SK-N-SH (cell line): ENCODE measurements at regions not wholly inside any gene's neighbourhood (a gene's known extent, or its start where the extent isn't known, plus 50 kb on each side); places are given as distances from the start of the nearest gene placed in this dataset.

Source experiments
- CTCF ChIA-PET: fragments of 300-600, 350-600 bp; formaldehyde crosslinking; extraction: SDS; loops from one replicate; lab custom pipeline; 2021; lab: Yijun Ruan, JAX
- POLR2A ChIA-PET: fragments of 350-600 bp; sonication (Branson Sonifier 250); formaldehyde crosslinking; extraction: SDS; loops from one replicate; lab custom pipeline; 2020; ENCODE audit warnings: antibody characterized with exemption, inconsistent platforms; lab: Yijun Ruan, JAX
- DNase-seq: peaks from one replicate; pipeline ENCODE4 v3.0.0; 2012
- H2AFZ ChIP-seq: fragments of 200-600 bp; sonication (generic); 2 replicates; pipeline ENCODE4 v1.8.1; 2016; ENCODE audit warnings: antibody characterized with exemption, mild to moderate bottlenecking, low read depth
- H3F3A ChIP-seq: fragments of 200-600 bp; sonication (generic); replicated peaks from 2 replicates; pipeline ENCODE3; 2016; ENCODE audit warnings: antibody characterized with exemption, mild to moderate bottlenecking; ENCODE audit not compliant: insufficient read depth
- H3K27ac ChIP-seq, 2 experiments: fragments of 200-500 bp in 1 of 2; fragments of 200-600 bp in 1 of 2; sonication (Bioruptor generic) in 1 of 2; sonication (generic), shearing (Covaris generic) in 1 of 2; 2 replicates each; pipeline versions ENCODE4 v1.5.1 to v1.6.1; 2014 to 2016; ENCODE audit warnings: low read depth in 2 of 2, inconsistent platforms in 1 of 2, low read length in 1 of 2, mild to moderate bottlenecking in 1 of 2, mixed read lengths in 1 of 2
- H3K27me3 ChIP-seq: fragments of 200-600 bp; sonication (generic), shearing (Covaris generic); 2 replicates; pipeline ENCODE4 v1.6.1; 2016; ENCODE audit warnings: mixed run types; ENCODE audit not compliant: insufficient read depth
- H3K36me3 ChIP-seq, 2 experiments: fragments of 200-500 bp in 1 of 2; fragments of 200-600 bp in 1 of 2; sonication (Bioruptor generic) in 1 of 2; sonication (generic) in 1 of 2; replicated peaks in 1 of 2; 2 replicates each; pipeline versions ENCODE3 to v1.5.1; 2014 to 2016; ENCODE audit warnings: low read length in 1 of 2, mild to moderate bottlenecking in 1 of 2; ENCODE audit not compliant: insufficient read depth in 2 of 2, control insufficient read depth in 1 of 2
- H3K4me1 ChIP-seq, 2 experiments: fragments of 200-500 bp in 1 of 2; fragments of 200-600 bp in 1 of 2; sonication (Bioruptor generic) in 1 of 2; sonication (generic), shearing (Covaris generic) in 1 of 2; 2 replicates each; pipeline versions ENCODE4 v1.5.1 to v1.6.1; 2014 to 2016; ENCODE audit warnings: low read depth in 1 of 2, low read length in 1 of 2, mixed run types in 1 of 2; ENCODE audit not compliant: insufficient read depth in 2 of 2, control insufficient read depth in 1 of 2
- H3K4me2 ChIP-seq: fragments of 200-600 bp; sonication (generic), shearing (Covaris generic); 2 replicates; pipeline ENCODE4 v1.6.1; 2017; ENCODE audit warnings: mixed run types
- H3K4me3 ChIP-seq, 2 experiments: fragments of 200-500 bp in 1 of 2; fragments of 200-600 bp in 1 of 2; sonication (Bioruptor generic) in 1 of 2; sonication (generic), shearing (Covaris generic) in 1 of 2; 2 replicates each; pipeline versions ENCODE4 v1.5.1 to v1.8.1; 2014 to 2016; ENCODE audit warnings: low read depth in 2 of 2, inconsistent platforms in 1 of 2, low read length in 1 of 2, mild to moderate bottlenecking in 1 of 2, mixed read lengths in 1 of 2, moderate library complexity in 1 of 2
- H3K79me2 ChIP-seq: fragments of 200-600 bp; sonication (generic); 2 replicates; pipeline ENCODE4 v1.8.1; 2017; ENCODE audit warnings: mild to moderate bottlenecking; ENCODE audit not compliant: insufficient read depth
- H3K9ac ChIP-seq: fragments of 200-600 bp; sonication (generic); 2 replicates; pipeline ENCODE4 v1.6.1; 2017; ENCODE audit warnings: mixed run types
- H3K9me2 ChIP-seq: fragments of 200-600 bp; sonication (generic); 2 replicates; pipeline ENCODE4 v1.6.1; 2017; ENCODE audit warnings: mixed run types
- H3K9me3 ChIP-seq: fragments of 200-600 bp; sonication (generic); 2 replicates; pipeline ENCODE4 v1.6.1; 2017; ENCODE audit warnings: mixed run types, mild to moderate bottlenecking, moderate library complexity
- H4K20me1 ChIP-seq: fragments of 200-600 bp; sonication (generic); 2 replicates; pipeline ENCODE4 v1.6.1; 2017; ENCODE audit warnings: mild to moderate bottlenecking, mixed run types; ENCODE audit not compliant: insufficient read depth
- CHD2 ChIP-seq: fragments of 150-350 bp; IDR thresholded peaks from 2 replicates; pipeline ENCODE4 v1.6.1; 2018; ENCODE audit warnings: low read length; ENCODE audit not compliant: partially characterized antibody
- ELF1 ChIP-seq: IDR thresholded peaks from 2 replicates; pipeline ENCODE4 v1.4.0; 2012
- FOXM1 ChIP-seq: IDR thresholded peaks from 2 replicates; pipeline ENCODE4 v1.4.0; 2012; ENCODE audit warnings: low read depth, mild to moderate bottlenecking
- GABPA ChIP-seq: IDR thresholded peaks from 2 replicates; pipeline ENCODE4 v1.4.0; 2012; ENCODE audit warnings: low read depth, mild to moderate bottlenecking
- GATA2 ChIP-seq: sonication (generic); formaldehyde crosslinking; IDR thresholded peaks from 2 replicates; pipeline ENCODE4 v1.5.0; 2020; ENCODE audit warnings: mild to moderate bottlenecking, missing genetic modification reagents
- MXI1 ChIP-seq: IDR thresholded peaks from 2 replicates; pipeline ENCODE4 v1.6.1; 2012; ENCODE audit warnings: mild to moderate bottlenecking, low read depth, low read length, improper control_type of control experiment
- NFIC ChIP-seq: IDR thresholded peaks from 2 replicates; pipeline ENCODE4 v1.4.0; 2012; ENCODE audit warnings: borderline replicate concordance
- NRF1 ChIP-seq: IDR thresholded peaks from 2 replicates; pipeline ENCODE4 v1.6.1; 2012; ENCODE audit warnings: low read depth, mild to moderate bottlenecking, low read length
- RCOR1 ChIP-seq: fragments of 150-350 bp; IDR thresholded peaks from 2 replicates; pipeline ENCODE4 v1.6.1; 2017; ENCODE audit warnings: antibody characterized with exemption, low read length
- RFX5 ChIP-seq: IDR thresholded peaks from 2 replicates; pipeline ENCODE4 v1.6.1; 2012; ENCODE audit warnings: mild to moderate bottlenecking, improper control_type of control experiment, low read length
- RXRA ChIP-seq: IDR thresholded peaks from 2 replicates; pipeline ENCODE4 v1.4.0; 2012; ENCODE audit warnings: low read depth, mild to moderate bottlenecking, borderline replicate concordance
- SIN3A ChIP-seq: IDR thresholded peaks from 2 replicates; pipeline ENCODE4 v1.6.1; 2012; ENCODE audit warnings: low read depth, mild to moderate bottlenecking, low read length, moderate library complexity, borderline replicate concordance
- SMC3 ChIP-seq: IDR thresholded peaks from 2 replicates; pipeline ENCODE4 v1.6.1; 2012; ENCODE audit warnings: low read depth, low read length, improper control_type of control experiment
- TEAD4 ChIP-seq: IDR thresholded peaks from 2 replicates; pipeline ENCODE4 v1.4.0; 2012; ENCODE audit warnings: mild to moderate bottlenecking, borderline replicate concordance; ENCODE audit not compliant: insufficient read depth
- YY1 ChIP-seq: IDR thresholded peaks from 2 replicates; pipeline ENCODE4 v1.4.0; 2012; ENCODE audit warnings: low read depth, mild to moderate bottlenecking
- WGBS: methylation state at CpG from one replicate; pipeline ENCODE4 v1.1.6; 2017; ENCODE audit warnings: low lambda C conversion rate; 5-methylcytosine and 5-hydroxymethylcytosine counted together
- TF ChIP-seq, protein P1 (sequence below): IDR thresholded peaks from 2 replicates; pipeline ENCODE4 v1.4.0; 2012; ENCODE audit warnings: low read depth, borderline replicate concordance
- TF ChIP-seq, protein P2 (sequence below): fragments of 150-350 bp; IDR thresholded peaks from 2 replicates; pipeline ENCODE4 v1.6.1; 2016; ENCODE audit warnings: mild to moderate bottlenecking, low read depth, low read length
- TF ChIP-seq, protein P3 (sequence below): IDR thresholded peaks from 2 replicates; pipeline ENCODE4 v1.4.0; 2012; ENCODE audit warnings: low read depth, borderline replicate concordance
- TF ChIP-seq, protein P4 (sequence below): IDR thresholded peaks from 2 replicates; pipeline ENCODE4; 2012

DNA sequence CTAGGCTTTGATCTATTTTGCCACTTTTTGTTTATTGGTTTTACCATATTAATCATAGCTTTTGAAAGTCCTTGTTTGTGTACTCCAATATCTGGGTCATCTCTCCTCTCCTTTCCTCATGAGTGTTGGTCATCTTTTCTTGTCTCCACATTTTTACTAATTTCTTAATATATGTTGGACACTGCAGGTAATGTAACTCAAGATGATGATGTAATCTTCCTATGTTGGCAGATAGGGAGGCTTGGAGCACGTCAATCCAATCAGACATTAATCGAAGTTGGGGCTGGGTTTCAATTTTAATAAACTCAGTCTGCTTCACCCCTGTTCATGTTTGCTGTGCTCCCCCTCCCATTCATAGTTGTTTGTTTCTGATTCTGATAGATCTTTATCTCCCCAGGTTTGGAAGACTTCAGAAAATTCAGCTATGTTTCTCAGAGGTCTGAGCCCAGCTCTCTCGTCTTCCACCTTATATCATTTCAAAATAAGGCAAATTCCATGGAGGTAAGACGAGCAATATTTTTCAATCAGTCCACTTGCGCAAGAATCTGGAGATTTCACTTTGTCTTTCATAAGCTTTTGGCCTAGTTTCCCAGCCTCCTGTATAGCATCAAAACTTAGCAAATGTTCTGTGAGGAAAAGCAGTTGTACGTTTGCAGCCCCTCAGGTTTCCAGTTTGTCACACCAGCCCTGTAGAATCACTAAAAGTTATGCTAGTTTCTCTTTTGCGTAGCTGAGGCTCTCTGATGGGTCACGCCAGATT lies 504.1 kb downstream of the TMTC2 start:
- no peaks in the 10 kb centered on the region for H3F3A ChIP-seq
- 59% methylated on average over 8 of the region's 8 CpGs for WGBS

DNA sequence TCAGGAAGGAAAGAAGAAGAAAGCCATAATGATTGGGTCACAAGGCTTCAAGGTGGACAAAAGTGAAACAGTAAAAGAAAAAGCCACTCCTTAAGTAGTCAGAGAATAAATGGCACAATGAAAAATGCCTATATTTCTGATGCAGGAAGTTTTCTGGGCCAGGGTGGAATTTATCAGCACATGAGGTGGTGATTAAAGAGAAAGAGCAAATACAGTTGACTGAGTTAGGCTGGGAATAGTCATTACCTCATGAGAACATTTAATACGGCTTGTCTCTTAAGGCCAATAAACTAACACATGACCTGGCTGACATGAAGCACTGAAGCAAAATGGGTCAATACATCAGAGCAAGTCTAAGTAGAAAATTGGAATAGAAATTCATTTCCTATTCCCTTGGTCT lies 499.7 kb downstream of the TMTC2 start:
- Histone ChIP-seq H2AFZ (no peak overlapping the region), H3K9me2 (no peaks in the 10 kb centered on the region), H3K9me3 (no peaks in the 10 kb centered on the region), H3F3A (no peaks in the 10 kb centered on the region), H3K9ac (no peak overlapping the region), H3K27ac (no peak overlapping the region), H3K4me2 (no peak overlapping the region), H3K4me1 (no peaks in the 10 kb centered on the region; a peak in 1 of 4 replicates), H3K27me3 (no peaks in the 10 kb centered on the region), H4K20me1 (no peaks in the 10 kb centered on the region), H3K79me2 (no peaks in the 10 kb centered on the region), H3K4me3 (no peak overlapping the region), H3K36me3 (no peaks in the 10 kb centered on the region)
- DNase-seq: no peak
- ChIA-PET POLR2A (no interaction called here), CTCF (no interaction called here)
- WGBS: 96% methylated on average over 1 of the region's 1 CpG
- TF ChIP-seq NRF1 (no peak), NFIC (no peak), ELF1 (no peak), RFX5 (no peak), GATA2 (CRISPR knock-in tag) (no peak), SMC3 (no peak), CHD2 (no peak), RXRA (no peak), MXI1 (no peak), YY1 (no peak), SIN3A (no peak), FOXM1 (no peak), GABPA (no peak), RCOR1 (no peak), TEAD4 (no peak)
- TF ChIP-seq, protein P1, sequence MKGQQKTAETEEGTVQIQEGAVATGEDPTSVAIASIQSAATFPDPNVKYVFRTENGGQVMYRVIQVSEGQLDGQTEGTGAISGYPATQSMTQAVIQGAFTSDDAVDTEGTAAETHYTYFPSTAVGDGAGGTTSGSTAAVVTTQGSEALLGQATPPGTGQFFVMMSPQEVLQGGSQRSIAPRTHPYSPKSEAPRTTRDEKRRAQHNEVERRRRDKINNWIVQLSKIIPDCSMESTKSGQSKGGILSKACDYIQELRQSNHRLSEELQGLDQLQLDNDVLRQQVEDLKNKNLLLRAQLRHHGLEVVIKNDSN: no peak
- TF ChIP-seq, protein P2, sequence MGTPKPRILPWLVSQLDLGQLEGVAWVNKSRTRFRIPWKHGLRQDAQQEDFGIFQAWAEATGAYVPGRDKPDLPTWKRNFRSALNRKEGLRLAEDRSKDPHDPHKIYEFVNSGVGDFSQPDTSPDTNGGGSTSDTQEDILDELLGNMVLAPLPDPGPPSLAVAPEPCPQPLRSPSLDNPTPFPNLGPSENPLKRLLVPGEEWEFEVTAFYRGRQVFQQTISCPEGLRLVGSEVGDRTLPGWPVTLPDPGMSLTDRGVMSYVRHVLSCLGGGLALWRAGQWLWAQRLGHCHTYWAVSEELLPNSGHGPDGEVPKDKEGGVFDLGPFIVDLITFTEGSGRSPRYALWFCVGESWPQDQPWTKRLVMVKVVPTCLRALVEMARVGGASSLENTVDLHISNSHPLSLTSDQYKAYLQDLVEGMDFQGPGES: no peak
- TF ChIP-seq, protein P3, sequence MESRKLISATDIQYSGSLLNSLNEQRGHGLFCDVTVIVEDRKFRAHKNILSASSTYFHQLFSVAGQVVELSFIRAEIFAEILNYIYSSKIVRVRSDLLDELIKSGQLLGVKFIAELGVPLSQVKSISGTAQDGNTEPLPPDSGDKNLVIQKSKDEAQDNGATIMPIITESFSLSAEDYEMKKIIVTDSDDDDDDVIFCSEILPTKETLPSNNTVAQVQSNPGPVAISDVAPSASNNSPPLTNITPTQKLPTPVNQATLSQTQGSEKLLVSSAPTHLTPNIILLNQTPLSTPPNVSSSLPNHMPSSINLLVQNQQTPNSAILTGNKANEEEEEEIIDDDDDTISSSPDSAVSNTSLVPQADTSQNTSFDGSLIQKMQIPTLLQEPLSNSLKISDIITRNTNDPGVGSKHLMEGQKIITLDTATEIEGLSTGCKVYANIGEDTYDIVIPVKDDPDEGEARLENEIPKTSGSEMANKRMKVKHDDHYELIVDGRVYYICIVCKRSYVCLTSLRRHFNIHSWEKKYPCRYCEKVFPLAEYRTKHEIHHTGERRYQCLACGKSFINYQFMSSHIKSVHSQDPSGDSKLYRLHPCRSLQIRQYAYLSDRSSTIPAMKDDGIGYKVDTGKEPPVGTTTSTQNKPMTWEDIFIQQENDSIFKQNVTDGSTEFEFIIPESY: no peak

More for the DNA sequence above, 504.1 kb downstream of the TMTC2 start:
- no peaks in the 10 kb centered on the region for H3K9me2 ChIP-seq
- H3K4me2 ChIP-seq: no peak overlapping the region
- no peaks in the 10 kb centered on the region; a peak in 1 of 4 replicates for H3K4me1 ChIP-seq
- H3K79me2 ChIP-seq: no peaks in the 10 kb centered on the region
- no peak overlapping the region for H3K9ac ChIP-seq
- no peaks in the 10 kb centered on the region for H3K27me3 ChIP-seq
- H4K20me1 ChIP-seq: no peaks in the 10 kb centered on the region
- DNase-seq: no peak
- TF ChIP-seq, protein P4, sequence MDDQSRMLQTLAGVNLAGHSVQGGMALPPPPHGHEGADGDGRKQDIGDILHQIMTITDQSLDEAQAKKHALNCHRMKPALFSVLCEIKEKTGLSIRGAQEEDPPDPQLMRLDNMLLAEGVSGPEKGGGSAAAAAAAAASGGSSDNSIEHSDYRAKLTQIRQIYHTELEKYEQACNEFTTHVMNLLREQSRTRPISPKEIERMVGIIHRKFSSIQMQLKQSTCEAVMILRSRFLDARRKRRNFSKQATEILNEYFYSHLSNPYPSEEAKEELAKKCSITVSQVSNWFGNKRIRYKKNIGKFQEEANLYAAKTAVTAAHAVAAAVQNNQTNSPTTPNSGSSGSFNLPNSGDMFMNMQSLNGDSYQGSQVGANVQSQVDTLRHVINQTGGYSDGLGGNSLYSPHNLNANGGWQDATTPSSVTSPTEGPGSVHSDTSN: no peak
- TF ChIP-seq, all 33 proteins: peak for 0
- Histone ChIP-seq H2AFZ (no peak overlapping the region), H3K27ac (no peak overlapping the region), H3K9me3 (no peaks in the 10 kb centered on the region), H3K36me3 (no peaks in the 10 kb centered on the region), H3K4me3 (no peak overlapping the region)
- POLR2A ChIA-PET: no interaction called here
- CTCF ChIA-PET: no interaction called here
